Hepatocyte (in vitro differentiated cells): ENCODE measurements at regions not wholly inside any gene's neighbourhood (a gene's known extent, or its start where the extent isn't known, plus 50 kb on each side); places are given as distances from the start of the nearest gene placed in this dataset.

Experiments
- CTCF ChIP-seq: fragments of 200-600 bp; sonication (generic); IDR thresholded peaks from 2 replicates; pipeline ENCODE4 v1.5.1; 2016; ENCODE audit warnings: antibody characterized with exemption, mild to moderate bottlenecking; ENCODE audit not compliant: poor library complexity
- EZH2 ChIP-seq: fragments of 200-600 bp; sonication (generic); IDR thresholded peaks from 2 replicates; pipeline ENCODE4 v1.6.1; 2016; ENCODE audit warnings: antibody characterized with exemption, mild to moderate bottlenecking, borderline replicate concordance

- TF ChIP-seq CTCF (no peak), EZH2 (no peak)
Observed at GRCh38 chr1:243959998-243960397, 91.1 kb upstream of the ZBTB18 start.
